ENCODE measurements at regions not wholly inside any gene's neighbourhood (a gene's known extent, or its start where the extent isn't known, plus 50 kb on each side); places are given as distances from the start of the nearest gene placed in this dataset.

DNA sequence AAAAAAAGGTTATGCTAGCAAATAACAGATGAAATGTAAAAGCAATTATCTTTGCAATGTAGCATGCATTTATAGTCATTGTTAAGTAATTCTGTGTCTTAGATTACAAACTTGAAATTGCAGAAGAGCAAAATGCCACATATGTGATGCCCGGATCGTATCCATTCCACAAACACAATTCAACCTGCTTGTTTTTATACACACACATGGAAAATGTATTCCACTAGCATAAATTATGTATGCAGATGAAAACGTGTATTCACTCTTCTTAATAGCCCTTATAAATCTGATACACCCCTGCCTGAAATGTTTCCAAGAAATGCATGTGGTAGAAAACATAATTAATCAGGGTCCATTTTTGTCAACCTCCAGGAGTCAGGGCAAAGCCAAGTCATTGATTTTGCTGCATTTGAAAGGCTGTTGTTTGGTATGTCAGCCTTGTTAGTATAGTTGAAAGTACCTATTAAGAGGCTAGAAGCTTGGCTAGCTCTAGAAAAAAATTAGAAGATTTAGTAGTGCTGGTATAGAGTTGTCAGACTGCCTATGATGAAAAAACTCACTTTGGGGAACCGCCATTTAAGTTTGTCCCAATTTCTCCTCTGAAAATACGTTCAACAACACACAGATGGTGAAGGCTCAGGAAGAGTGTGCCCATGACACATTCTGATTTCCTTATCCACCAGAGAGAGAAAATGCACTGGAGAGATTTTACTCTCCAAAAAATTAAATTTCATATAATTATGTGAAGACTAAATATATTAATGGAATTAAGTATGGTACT lies 69.2 kb upstream of the TMC3 start:
- Mint-ChIP-seq H3K9me3 (peaks cover 14% of the 10 kb centered on the region), H3K4me3 (no peak overlapping the region), H3K27me3 (no peaks in the 10 kb centered on the region), H3K4me1 (ENCODE audit: low read depth) (no peaks in the 10 kb centered on the region), H3K27ac (no peak overlapping the region), H3K36me3 (ENCODE audit: low read depth) (no peaks in the 10 kb centered on the region)
- intact Hi-C loops (cut with micrococcal nuclease): no loop called here

DNA sequence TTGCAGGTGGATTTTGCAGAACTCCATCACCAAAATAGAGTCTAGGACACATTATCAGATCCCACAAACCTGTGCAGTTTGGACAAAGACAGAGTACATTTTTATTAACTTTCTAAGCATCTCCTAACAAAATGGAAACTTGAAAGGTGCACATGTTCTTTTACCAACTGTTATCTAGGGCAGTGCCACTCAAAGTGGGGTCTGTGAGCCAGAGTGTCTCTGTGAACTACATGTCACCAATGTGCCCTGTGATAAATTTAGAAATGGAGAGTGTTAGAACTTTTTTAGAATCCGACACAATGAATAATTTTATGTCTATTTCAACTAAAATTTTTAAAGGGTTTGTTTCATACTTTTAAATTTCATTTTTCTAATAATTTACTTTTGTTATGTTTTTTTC lies 68.4 kb upstream of the TMC3 start:
- Mint-ChIP-seq H3K4me3 (no peak overlapping the region), H3K9me3 (peaks cover 14% of the 10 kb centered on the region), H3K27ac (no peak overlapping the region), H3K36me3 (ENCODE audit: low read depth) (no peaks in the 10 kb centered on the region), H3K4me1 (ENCODE audit: low read depth) (no peaks in the 10 kb centered on the region), H3K27me3 (no peaks in the 10 kb centered on the region)
- intact Hi-C loops (cut with micrococcal nuclease): no loop called here

DNA sequence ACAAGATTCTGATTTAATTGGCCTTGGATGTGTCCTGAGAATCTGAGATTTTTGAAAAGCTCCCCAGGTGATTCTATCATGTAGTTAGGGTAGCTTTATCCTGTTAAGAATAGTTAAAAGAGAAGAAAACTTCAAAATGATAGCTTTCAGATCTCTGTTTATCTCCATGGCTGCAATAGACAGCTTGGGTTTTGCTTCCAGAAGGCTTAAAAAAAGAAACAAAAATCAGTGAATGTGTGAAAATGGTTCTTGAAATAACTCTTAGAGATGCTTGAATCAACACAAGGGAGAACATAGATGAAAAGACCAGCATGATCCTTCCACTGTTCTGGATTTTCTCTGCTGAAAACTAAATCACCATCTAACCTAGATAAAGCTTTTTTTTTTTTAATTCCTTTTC lies 60.8 kb upstream of the TMC3 start:
- H3K27ac Mint-ChIP-seq: no peak overlapping the region
- no peaks in the 10 kb centered on the region for H3K9me3 Mint-ChIP-seq
- H3K4me1 Mint-ChIP-seq (ENCODE audit: low read depth): no peaks in the 10 kb centered on the region
- intact Hi-C loops (cut with micrococcal nuclease): no loop called here
- peaks cover 2% of the 10 kb centered on the region for H3K27me3 Mint-ChIP-seq
- H3K4me3 Mint-ChIP-seq: no peak overlapping the region
- no peaks in the 10 kb centered on the region for H3K36me3 Mint-ChIP-seq (ENCODE audit: low read depth)

DNA sequence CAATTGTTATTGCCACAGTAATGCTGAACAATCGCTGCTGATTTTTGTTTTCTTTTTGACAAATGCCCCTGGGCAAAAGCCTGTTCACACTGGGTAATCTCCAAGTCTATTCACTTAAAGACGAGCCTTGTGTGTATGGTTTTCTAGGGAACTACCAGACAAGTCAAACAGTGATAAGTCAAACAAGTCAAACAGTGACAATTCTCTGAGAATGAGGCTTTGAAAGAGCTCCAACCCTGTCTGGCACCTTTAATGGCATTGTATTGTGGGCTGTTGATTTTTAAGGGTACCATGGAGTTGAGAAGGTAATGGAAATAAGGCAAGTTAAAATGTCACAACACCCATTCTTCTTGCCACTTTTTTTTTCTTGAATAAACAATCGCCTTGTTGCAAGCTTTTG lies 59.4 kb upstream of the TMC3 start:
- Mint-ChIP-seq H3K27me3 (peaks cover 2% of the 10 kb centered on the region), H3K4me3 (no peak overlapping the region), H3K9me3 (no peaks in the 10 kb centered on the region), H3K36me3 (ENCODE audit: low read depth) (no peaks in the 10 kb centered on the region), H3K27ac (no peak overlapping the region), H3K4me1 (ENCODE audit: low read depth) (no peaks in the 10 kb centered on the region)
- intact Hi-C loops (cut with micrococcal nuclease): no loop called here

DNA sequence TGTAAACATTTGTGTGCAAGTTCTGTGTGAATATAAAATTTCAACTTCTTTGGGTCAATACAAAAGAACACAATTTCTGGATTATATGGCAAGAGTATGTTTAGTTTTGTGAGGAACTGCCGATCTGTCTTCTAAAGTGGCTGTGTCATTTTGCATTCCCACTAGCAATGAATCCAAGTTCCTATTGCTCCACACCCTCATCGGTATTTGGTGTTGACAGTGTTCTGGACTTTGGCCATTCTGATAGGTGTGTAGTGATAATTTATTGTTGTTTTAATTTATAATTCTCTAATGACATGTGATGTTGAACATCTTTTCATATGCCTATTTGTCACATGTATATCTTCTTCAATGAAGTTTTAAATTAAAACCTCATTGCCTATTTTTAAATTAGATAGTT lies 58.2 kb upstream of the TMC3 start:
- Mint-ChIP-seq H3K27me3 (peaks cover 2% of the 10 kb centered on the region), H3K4me3 (no peak overlapping the region), H3K27ac (no peak overlapping the region), H3K9me3 (no peaks in the 10 kb centered on the region), H3K36me3 (ENCODE audit: low read depth) (no peaks in the 10 kb centered on the region), H3K4me1 (ENCODE audit: low read depth) (no peaks in the 10 kb centered on the region)
- intact Hi-C loops (cut with micrococcal nuclease): no loop called here

DNA sequence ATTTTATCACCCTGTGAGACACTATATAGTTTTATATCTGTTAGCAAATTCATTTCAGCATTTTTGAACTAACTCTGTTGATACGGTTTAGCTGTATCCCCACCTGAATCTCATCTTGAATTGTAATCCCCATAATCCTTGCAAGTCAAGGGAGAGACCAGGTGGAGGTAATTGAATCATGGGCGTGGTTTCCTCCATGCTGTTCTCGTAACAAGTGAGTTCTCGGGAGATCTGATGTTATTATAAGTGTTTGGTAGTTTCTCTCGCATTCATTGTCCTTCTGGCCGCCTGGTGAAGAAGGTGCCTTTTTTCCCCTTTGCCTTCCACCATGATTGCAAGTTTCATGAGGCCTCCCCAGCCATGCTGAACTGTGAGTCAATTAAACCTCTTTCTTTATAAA lies 53.2 kb upstream of the TMC3 start:
- intact Hi-C loops (cut with micrococcal nuclease): no loop called here

DNA sequence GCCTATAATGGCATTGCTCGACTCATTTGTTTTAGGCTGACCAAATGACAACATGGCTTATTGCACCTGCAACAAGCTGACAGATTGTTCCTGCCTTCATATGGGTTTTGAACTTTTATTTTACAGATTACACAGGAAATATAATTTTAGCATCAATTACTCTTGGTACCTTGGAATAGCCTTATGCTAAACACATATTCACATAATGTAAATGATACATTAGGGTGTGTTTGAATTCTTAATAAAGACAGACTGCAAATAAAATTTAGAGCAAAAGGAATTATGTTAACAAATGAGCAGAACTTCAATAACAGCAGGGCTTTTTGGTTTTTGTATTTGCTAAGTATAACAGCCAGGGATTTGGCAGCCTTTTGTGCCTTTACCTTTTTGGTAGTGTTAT lies 51.9 kb upstream of the TMC3 start:
- Mint-ChIP-seq H3K27ac (no peak overlapping the region), H3K27me3 (no peaks in the 10 kb centered on the region), H3K4me3 (no peak overlapping the region), H3K36me3 (ENCODE audit: low read depth) (no peaks in the 10 kb centered on the region), H3K9me3 (no peaks in the 10 kb centered on the region), H3K4me1 (ENCODE audit: low read depth) (no peaks in the 10 kb centered on the region)
- intact Hi-C loops (cut with micrococcal nuclease): no loop called here

More for the DNA sequence above, 53.2 kb upstream of the TMC3 start:
- Mint-ChIP-seq H3K36me3 (ENCODE audit: low read depth) (no peaks in the 10 kb centered on the region), H3K4me1 (ENCODE audit: low read depth) (no peaks in the 10 kb centered on the region), H3K27ac (no peak overlapping the region), H3K4me3 (no peak overlapping the region), H3K9me3 (no peaks in the 10 kb centered on the region), H3K27me3 (no peaks in the 10 kb centered on the region)

Data from dendritic cell treated with granulocyte-macrophage colony-stimulating factor and Interleukin-4, amounts not matched to agents 40 ng/mL and 50 ng/mL, for 4 days (primary cell).